ENCODE measurements at regions not wholly inside any gene's neighbourhood (a gene's known extent, or its start where the extent isn't known, plus 50 kb on each side); places are given as distances from the start of the nearest gene placed in this dataset.

DNA sequence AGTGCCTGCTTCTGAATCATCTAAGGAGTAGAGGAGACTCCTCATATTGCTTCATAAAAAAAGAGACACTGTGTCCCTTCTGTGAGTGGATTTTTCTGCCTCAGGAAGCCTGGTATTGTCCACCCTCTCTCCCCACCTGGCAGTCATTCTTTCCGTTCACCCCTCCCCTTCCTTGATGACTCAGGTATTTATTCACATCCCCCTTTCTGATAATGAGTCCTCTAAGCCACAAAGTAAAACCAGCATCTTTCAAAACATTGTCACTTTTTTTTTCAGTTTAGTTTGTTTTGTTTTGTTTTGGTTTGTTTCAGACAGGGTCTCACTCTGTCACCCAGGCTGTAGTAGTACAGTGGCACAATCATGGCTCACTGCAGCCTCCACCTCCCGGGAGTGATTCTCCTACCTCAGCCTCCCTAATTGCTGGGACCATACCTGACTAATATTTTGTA lies 65.2 kb upstream of the UBE2E1 start:
- TF ChIP-seq JUND (IDR thresholded peaks at IDR 0.05) (peak in 1 of 2 donors; percentile 11), NR2F2 (IDR thresholded peaks at IDR 0.05) (no peak)
- H3K9ac ChIP-seq (ENCODE audit: low read depth in 1 of 2, low read length in 2 of 2) = no peak overlapping the region
- no peaks in the 10 kb centered on the region for H3K9me3 ChIP-seq (ENCODE audit: control insufficient read depth in 4 of 4, low read length in 3 of 4)
- H3K36me3 ChIP-seq (ENCODE audit: control insufficient read depth in 4 of 4, insufficient read depth in 3 of 4, low read depth in 1 of 4, low read length in 3 of 4) = no peaks in the 10 kb centered on the region
- peaks cover 0 to 4% (median 1%) of the 10 kb centered on the region in 4 donors for H3K4me1 ChIP-seq (ENCODE audit: control insufficient read depth in 4 of 4, insufficient read depth in 4 of 4, low read length in 3 of 4)
- H3K27me3 ChIP-seq (ENCODE audit: control insufficient read depth in 4 of 4, insufficient read depth in 4 of 4, low read length in 3 of 4) = peaks cover 0 to 3% (median 1%) of the 10 kb centered on the region in 4 donors
- no peak overlapping the region for H3K4me3 ChIP-seq (ENCODE audit: low read depth in 1 of 3, low read length in 3 of 3)
- DNase-seq (ENCODE audit: low spot score) = no peak
- no peak overlapping the region for H3K27ac ChIP-seq (ENCODE audit: low read depth in 1 of 2, low read length in 2 of 2)
- WGBS = 60% methylated on average over 2 of the region's 2 CpGs

- WGBS = 75% methylated on average over 7 of the region's 7 CpGs
- H3K27ac ChIP-seq (ENCODE audit: low read depth in 1 of 2, low read length in 2 of 2) = no peak overlapping the region
These were observed 64.6 kb upstream of the UBE2E1 start for GRCh38 chr3:23741036-23741706.

GRCh38 chr3:23743141-23743784 lies 62.5 kb upstream of the UBE2E1 start:
- no peak for DNase-seq (ENCODE audit: low spot score)
- TF ChIP-seq RAD21 (IDR thresholded peaks at IDR 0.05) (no peak), EGR1 (IDR thresholded peaks at IDR 0.05; ENCODE audit: low read depth in 2 of 2) (no peak), SP1 (IDR thresholded peaks at IDR 0.05) (no peak), TAF1 (conservative IDR thresholded peaks at IDR 0.05) (no peak), REST (IDR thresholded peaks at IDR 0.05) (no peak)
- TF ChIP-seq, protein P1, sequence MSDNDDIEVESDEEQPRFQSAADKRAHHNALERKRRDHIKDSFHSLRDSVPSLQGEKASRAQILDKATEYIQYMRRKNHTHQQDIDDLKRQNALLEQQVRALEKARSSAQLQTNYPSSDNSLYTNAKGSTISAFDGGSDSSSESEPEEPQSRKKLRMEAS (IDR thresholded peaks at IDR 0.05) = no peak
- Histone ChIP-seq H3K4me3 (ENCODE audit: low read depth in 1 of 3, low read length in 3 of 3) (no peak overlapping the region), H3K27ac (ENCODE audit: low read depth in 1 of 2, low read length in 2 of 2) (no peak overlapping the region), H3K27me3 (ENCODE audit: control insufficient read depth in 4 of 4, insufficient read depth in 4 of 4, low read length in 3 of 4) (peaks cover 0 to 3% (median 1%) of the 10 kb centered on the region in 4 donors), H3K4me1 (ENCODE audit: control insufficient read depth in 4 of 4, insufficient read depth in 4 of 4, low read length in 3 of 4) (peaks cover 0 to 4% (median 1%) of the 10 kb centered on the region in 4 donors), H3K9me3 (ENCODE audit: control insufficient read depth in 4 of 4, low read length in 3 of 4) (no peaks in the 10 kb centered on the region), H3K36me3 (ENCODE audit: control insufficient read depth in 4 of 4, insufficient read depth in 3 of 4, low read depth in 1 of 4, low read length in 3 of 4) (no peaks in the 10 kb centered on the region), H3K9ac (ENCODE audit: low read depth in 1 of 2, low read length in 2 of 2) (no peak overlapping the region)
- 35% methylated on average over 24 of the region's 24 CpGs for WGBS

More at GRCh38 chr3:23741036-23741706, 64.6 kb upstream of the UBE2E1 start:
- no peak for DNase-seq (ENCODE audit: low spot score)
- H3K4me1 ChIP-seq (ENCODE audit: control insufficient read depth in 4 of 4, insufficient read depth in 4 of 4, low read length in 3 of 4) = peaks cover 0 to 4% (median 1%) of the 10 kb centered on the region in 4 donors
- H3K9me3 ChIP-seq (ENCODE audit: control insufficient read depth in 4 of 4, low read length in 3 of 4) = no peaks in the 10 kb centered on the region
- no peaks in the 10 kb centered on the region for H3K36me3 ChIP-seq (ENCODE audit: control insufficient read depth in 4 of 4, insufficient read depth in 3 of 4, low read depth in 1 of 4, low read length in 3 of 4)
- H3K9ac ChIP-seq (ENCODE audit: low read depth in 1 of 2, low read length in 2 of 2) = no peak overlapping the region
- no peak for TF ChIP-seq JUND (IDR thresholded peaks at IDR 0.05)
- TF ChIP-seq YY1 (IDR thresholded peaks at IDR 0.05) = no peak
- no peak for TF ChIP-seq HNF4G (IDR thresholded peaks at IDR 0.05)
- TF ChIP-seq ATF3 (IDR thresholded peaks at IDR 0.05) = no peak
- TF ChIP-seq, protein P2, sequence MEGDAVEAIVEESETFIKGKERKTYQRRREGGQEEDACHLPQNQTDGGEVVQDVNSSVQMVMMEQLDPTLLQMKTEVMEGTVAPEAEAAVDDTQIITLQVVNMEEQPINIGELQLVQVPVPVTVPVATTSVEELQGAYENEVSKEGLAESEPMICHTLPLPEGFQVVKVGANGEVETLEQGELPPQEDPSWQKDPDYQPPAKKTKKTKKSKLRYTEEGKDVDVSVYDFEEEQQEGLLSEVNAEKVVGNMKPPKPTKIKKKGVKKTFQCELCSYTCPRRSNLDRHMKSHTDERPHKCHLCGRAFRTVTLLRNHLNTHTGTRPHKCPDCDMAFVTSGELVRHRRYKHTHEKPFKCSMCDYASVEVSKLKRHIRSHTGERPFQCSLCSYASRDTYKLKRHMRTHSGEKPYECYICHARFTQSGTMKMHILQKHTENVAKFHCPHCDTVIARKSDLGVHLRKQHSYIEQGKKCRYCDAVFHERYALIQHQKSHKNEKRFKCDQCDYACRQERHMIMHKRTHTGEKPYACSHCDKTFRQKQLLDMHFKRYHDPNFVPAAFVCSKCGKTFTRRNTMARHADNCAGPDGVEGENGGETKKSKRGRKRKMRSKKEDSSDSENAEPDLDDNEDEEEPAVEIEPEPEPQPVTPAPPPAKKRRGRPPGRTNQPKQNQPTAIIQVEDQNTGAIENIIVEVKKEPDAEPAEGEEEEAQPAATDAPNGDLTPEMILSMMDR (IDR thresholded peaks at IDR 0.05; ENCODE audit: low read depth, low read length, missing input control) = no peak
- no peak for TF ChIP-seq EGR1 (IDR thresholded peaks at IDR 0.05; ENCODE audit: low read depth in 2 of 2)
- TF ChIP-seq NR2F2 (IDR thresholded peaks at IDR 0.05) = no peak
- no peak for TF ChIP-seq GABPA (IDR thresholded peaks at IDR 0.05 in 1 of 2, conservative IDR thresholded peaks at IDR 0.05 in 1 of 2)
- peaks cover 0 to 3% (median 1%) of the 10 kb centered on the region in 4 donors for H3K27me3 ChIP-seq (ENCODE audit: control insufficient read depth in 4 of 4, insufficient read depth in 4 of 4, low read length in 3 of 4)
- no peak overlapping the region for H3K4me3 ChIP-seq (ENCODE audit: low read depth in 1 of 3, low read length in 3 of 3)

Data from liver (tissue), 8 donors.